NCI-H82 treated with DMSO at 0.1 percent for 48 hours (cell line): ENCODE measurements at regions not wholly inside any gene's neighbourhood (a gene's known extent, or its start where the extent isn't known, plus 50 kb on each side); places are given as distances from the start of the nearest gene placed in this dataset.
"Not testable (repeated sequence)": the region's sequence is repeated elsewhere in the genome, so short reads cannot be mapped to it uniquely, and the experiment has no call there.

Experiments
- DNase-seq: peaks from one replicate; lab custom pipeline; 2025; ENCODE audit not compliant: unreplicated experiment; lab: John Stamatoyannopoulos, UW

DNA sequence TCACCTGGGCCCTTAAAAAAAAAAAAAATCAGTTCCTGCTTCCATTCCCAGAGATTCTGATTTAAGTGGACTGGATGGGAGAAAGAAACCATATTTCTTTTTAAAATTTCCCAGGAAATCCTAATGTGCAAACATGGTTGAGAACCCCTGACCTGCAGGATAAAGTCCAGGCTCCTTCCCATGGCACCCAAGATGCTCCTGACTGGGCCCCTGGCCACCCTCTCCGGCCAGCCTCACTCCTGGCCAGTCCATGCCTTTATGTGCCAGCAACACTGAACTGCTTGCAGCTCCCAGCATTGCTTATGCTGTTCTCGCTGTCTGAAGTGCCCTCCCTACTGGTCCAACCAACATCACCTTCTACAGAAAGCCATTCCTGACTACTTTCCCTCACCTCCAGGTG lies 93.9 kb downstream of the TEX35 start:
- DNase-seq = no peak

DNA sequence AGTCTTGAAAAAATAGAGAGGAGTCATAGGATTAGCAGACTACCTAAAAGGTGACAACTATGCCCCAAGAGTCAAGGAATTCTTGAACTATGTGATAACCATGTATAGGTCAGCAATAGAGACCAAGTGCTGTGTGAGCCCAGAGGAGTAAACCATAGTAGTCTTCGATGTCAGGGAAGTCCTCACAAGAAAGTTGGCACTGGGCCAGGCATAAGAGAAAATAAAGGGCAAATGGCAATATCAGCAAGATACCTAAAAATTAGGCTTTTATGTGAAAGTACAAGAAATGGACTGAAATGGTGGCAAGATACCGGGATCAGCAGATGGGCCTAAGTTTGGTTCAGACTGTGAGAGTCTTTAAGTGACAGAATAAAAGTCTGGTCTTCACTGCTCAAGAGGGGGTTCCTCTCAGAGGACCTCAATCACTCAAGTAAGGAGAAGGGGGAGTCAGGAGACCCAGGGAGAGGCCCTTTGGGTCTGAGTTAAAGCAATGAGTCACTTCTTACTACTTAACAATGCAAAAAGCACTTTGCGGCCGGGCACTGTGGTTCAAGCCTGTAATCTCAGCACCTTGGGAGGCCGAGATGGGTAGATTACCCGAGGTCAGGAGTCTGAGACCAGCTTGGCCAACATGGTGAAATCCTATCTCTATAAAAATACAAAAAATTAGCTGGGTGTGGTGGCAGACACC lies 95.0 kb downstream of the TEX35 start:
- no peak for DNase-seq

GRCh38 chr1:178609015-178609414 lies 96.1 kb downstream of the TEX35 start:
- no peak for DNase-seq

- not testable (repeated sequence) for DNase-seq
These were observed 97.9 kb downstream of the TEX35 start for GRCh38 chr1:178610690-178611410.

DNA sequence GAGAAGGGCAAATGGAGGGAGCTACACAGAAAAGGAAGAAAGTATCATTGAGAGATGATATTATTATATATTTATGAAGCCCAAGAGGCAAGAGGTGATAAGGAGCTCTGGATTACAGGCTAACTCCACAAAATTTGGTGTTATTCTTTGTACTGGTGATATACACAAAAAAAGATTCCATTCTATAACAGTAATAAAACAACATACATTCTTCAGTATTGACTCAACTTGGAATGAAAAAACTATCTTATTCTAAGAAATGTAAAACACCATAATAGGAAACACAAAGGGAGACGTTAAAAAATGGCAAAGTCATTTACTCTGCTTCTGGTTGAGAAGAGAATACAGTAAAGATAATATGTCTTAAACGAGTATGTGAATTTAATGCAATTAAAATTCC lies 99.4 kb downstream of the TEX35 start:
- no peak for DNase-seq

- no peak for DNase-seq
These were observed 100.5 kb downstream of the TEX35 start for GRCh38 chr1:178613271-178613945.

DNA sequence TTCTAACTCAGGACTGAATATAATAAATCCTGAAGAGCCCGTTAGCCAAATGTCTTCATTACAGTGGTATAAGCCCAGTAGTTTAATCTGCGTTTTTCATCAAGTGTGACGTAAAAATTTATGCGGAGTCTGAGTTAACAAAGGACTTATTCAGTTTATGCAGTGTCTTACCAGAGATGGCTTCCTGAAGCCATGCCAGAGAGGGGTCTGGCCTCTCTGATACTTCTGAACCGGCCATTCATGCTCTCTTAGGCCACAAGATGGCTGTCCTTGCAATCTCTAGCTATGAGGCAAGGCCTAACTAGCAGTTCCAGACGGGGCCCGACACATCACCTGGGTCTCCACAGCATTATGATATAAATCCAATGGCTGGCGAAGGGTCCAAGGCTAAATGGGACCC lies 101.4 kb downstream of the TEX35 start:
- DNase-seq = no peak

GRCh38 chr1:178619042-178619927 lies 105.8 kb upstream of the RALGPS2 start:
- DNase-seq = no peak

- no peak for DNase-seq
These were observed 104.2 kb upstream of the RALGPS2 start for GRCh38 chr1:178620584-178621475.

GRCh38 chr1:178621822-178622221 lies 103.2 kb upstream of the RALGPS2 start:
- no peak for DNase-seq

DNA sequence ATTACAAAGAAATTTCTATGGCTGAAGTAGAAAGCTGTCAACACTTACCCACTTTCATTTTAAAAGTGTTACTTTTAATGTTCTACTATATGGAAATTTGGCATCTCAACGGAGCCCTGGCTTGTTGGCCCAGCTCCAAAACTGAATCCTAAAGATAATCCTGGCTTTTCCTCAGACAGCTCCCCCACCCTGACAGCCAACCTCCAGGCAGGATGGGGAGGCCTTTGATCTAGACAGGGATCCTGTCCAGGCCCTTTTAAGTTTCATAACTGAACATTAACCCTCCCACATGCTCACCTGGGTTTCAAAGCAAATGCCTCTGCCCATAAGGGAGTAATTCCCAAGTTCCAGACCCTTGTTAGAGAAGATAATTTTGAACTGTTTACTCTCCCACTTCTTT lies 99.3 kb upstream of the RALGPS2 start:
- peak; percentile 47 for DNase-seq

DNA sequence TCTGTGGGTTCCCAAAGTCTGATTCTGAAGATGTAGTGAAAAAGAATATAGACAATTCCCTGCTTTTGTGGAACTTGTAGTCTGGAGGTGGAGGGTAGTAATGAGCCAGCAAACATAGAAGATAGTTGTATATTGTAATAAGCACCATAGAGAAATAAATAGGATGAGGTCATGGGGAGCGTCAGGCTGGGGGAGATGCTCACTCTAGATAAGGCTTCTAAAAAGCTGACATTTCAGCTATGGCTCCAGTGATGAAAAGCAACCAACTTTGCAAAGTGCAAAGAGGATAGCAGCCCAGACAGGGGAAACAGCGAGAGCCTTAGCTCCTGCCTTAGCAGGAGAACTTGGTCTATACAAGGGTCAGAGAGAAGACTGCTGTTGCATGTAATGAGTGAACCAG lies 98.0 kb upstream of the RALGPS2 start:
- no peak for DNase-seq

GRCh38 chr1:178628637-178629251 lies 96.3 kb upstream of the RALGPS2 start:
- DNase-seq = no peak

- peak; percentile 43 for DNase-seq
These were observed 95.5 kb upstream of the RALGPS2 start for GRCh38 chr1:178629252-178630154.

DNA sequence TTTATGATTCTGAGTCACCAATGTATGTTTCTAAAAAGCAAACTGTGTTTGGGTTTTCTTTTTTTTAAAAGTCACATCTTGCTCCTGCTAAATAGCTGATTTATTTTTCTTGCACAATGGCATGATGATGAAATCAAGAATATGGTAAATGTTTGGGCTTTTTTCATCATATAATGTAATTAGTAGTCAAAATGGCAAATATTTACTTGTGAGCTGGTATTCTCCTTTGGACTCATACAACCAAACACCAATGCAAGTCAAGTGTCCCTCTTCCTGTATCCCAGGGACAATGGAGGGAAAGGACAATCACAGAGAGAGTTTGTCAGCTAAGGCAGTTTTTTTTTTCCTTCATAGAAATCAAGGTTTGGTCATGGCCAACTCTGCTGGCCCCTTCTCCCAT lies 94.6 kb upstream of the RALGPS2 start:
- no peak for DNase-seq

DNA sequence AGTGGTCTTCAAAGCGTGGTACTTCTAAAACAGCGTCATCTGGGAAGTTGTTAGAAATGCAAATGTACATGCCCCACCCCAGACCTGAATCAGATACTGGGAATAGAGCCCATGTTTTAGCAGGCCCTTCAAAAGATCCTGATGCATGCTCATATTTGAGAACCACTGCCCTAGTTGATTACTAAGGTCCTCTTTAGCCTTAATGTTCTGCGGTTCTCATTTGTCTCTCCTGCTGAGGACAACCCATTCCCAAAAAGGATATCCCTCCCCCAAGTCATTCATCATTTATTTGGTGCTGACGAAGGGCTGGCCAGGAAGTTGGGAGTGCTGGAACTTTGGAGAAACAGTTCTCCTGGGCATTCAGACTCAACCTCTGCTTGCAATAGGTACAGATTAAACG lies 92.4 kb upstream of the RALGPS2 start:
- no peak for DNase-seq

DNA sequence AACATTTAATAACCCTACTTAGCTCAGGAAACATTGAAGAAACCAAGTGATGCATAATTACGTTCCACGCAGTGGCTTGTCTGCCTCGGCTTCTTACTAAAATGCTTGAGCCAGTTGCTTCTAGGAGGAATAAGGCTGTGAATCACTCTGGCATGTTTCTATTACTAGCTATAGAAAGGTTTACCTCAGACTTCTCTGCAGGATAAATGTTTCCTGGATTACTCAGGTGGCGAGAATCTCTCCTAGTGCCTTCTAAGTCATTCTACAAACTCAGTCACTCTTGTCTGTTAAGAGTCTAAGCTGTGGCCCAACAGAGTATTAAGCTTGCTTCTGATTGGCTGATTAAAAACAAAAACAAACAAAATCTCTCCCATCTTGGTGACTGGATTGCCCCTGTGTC lies 92.0 kb upstream of the RALGPS2 start:
- DNase-seq = no peak

GRCh38 chr1:178634445-178634844 lies 90.6 kb upstream of the RALGPS2 start:
- no peak for DNase-seq

DNA sequence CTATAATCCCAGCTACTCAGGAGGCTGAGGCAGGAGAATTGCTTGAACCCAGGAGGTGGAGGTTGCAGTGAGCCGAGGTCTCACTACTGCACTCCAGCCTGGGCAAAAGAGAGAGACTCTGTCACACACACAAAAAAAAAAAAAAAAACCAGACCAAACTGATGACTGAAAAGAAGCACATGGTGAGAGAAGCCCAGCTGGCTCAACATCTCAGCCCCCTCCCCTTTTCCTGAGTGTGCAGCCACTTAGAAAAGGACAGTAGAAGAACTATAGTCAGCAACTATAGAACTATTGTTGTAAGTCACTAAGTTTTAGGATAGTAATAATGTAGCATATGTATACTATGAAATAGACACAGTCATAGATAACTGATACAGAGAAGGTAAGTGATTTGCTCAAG lies 87.2 kb upstream of the RALGPS2 start:
- no peak for DNase-seq
